Hepatocyte (in vitro differentiated cells): ENCODE measurements at regions not wholly inside any gene's neighbourhood (a gene's known extent, or its start where the extent isn't known, plus 50 kb on each side); places are given as distances from the start of the nearest gene placed in this dataset.

Experiments
- DNase-seq: peaks from one replicate; pipeline ENCODE4 v3.0.0-alpha.2; 2016; ENCODE audit warnings: low spot score
- H2AFZ ChIP-seq: fragments of 200-600 bp; sonication (generic); 2 replicates; pipeline ENCODE4 v1.6.0; 2016; ENCODE audit warnings: antibody characterized with exemption, mild to moderate bottlenecking
- H3K27ac ChIP-seq: fragments of 200-600 bp; sonication (generic); 2 replicates; pipeline ENCODE4 v1.5.1; 2016; ENCODE audit warnings: mild to moderate bottlenecking
- H3K27me3 ChIP-seq: fragments of 200-600 bp; sonication (generic); 2 replicates; pipeline ENCODE4 v1.6.1; 2016
- H3K36me3 ChIP-seq: fragments of 200-600 bp; sonication (generic); replicated peaks from 2 replicates; pipeline ENCODE4 v1.5.1; 2016; ENCODE audit warnings: low read depth; ENCODE audit not compliant: insufficient read depth
- H3K4me1 ChIP-seq: fragments of 200-600 bp; sonication (generic); 2 replicates; pipeline ENCODE4 v1.5.1; 2016; ENCODE audit warnings: mild to moderate bottlenecking, moderate library complexity; ENCODE audit not compliant: insufficient read depth
- H3K4me2 ChIP-seq: fragments of 200-600 bp; sonication (generic); 2 replicates; pipeline ENCODE4 v1.6.0; 2016
- H3K4me3 ChIP-seq: fragments of 200-600 bp; sonication (generic); 2 replicates; pipeline ENCODE4 v1.5.1; 2016; ENCODE audit warnings: mild to moderate bottlenecking
- H3K79me2 ChIP-seq: fragments of 200-600 bp; sonication (generic); 2 replicates; pipeline ENCODE4 v1.6.0; 2017; ENCODE audit warnings: mild to moderate bottlenecking
- H3K9me2 ChIP-seq: fragments of 200-600 bp; sonication (generic); replicated peaks from 2 replicates; pipeline ENCODE4 v1.6.0; 2017; ENCODE audit warnings: mild to moderate bottlenecking; ENCODE audit not compliant: insufficient read depth
- H3K9me3 ChIP-seq: fragments of 200-600 bp; sonication (generic); 2 replicates; pipeline ENCODE4 v1.5.1; 2016; ENCODE audit warnings: low read depth, mild to moderate bottlenecking
- H4K20me1 ChIP-seq: fragments of 200-600 bp; sonication (generic); 2 replicates; pipeline ENCODE4 v1.6.0; 2016; ENCODE audit warnings: mild to moderate bottlenecking; ENCODE audit not compliant: insufficient read depth, poor library complexity, severe bottlenecking
- CTCF ChIP-seq: fragments of 200-600 bp; sonication (generic); IDR thresholded peaks from 2 replicates; pipeline ENCODE4 v1.5.1; 2016; ENCODE audit warnings: antibody characterized with exemption, mild to moderate bottlenecking; ENCODE audit not compliant: poor library complexity
- EZH2 ChIP-seq: fragments of 200-600 bp; sonication (generic); IDR thresholded peaks from 2 replicates; pipeline ENCODE4 v1.6.1; 2016; ENCODE audit warnings: antibody characterized with exemption, mild to moderate bottlenecking, borderline replicate concordance
- EZH2phosphoT487 ChIP-seq: fragments of 200-600 bp; sonication (generic); IDR thresholded peaks from one replicate; pipeline ENCODE4 v1.6.1; 2018; ENCODE audit warnings: antibody characterized with exemption, mild to moderate bottlenecking, low read depth, moderate library complexity; ENCODE audit not compliant: unreplicated experiment, severe bottlenecking
- WGBS: methylation state at CpG from one replicate; pipeline ENCODE4 v1.1.6; 2016; ENCODE audit warnings: low lambda C conversion rate; ENCODE audit errors: missing lambda C conversion rate; 5-methylcytosine and 5-hydroxymethylcytosine counted together

GRCh38 chr12:126860210-126860609, 1406.8 kb upstream of the TMEM132C start:
- no peaks in the 10 kb centered on the region for H3K36me3 ChIP-seq
- H3K4me2 ChIP-seq, result no peak overlapping the region
- H3K4me3 ChIP-seq, result no peak overlapping the region
- no peaks in the 10 kb centered on the region for H3K9me3 ChIP-seq
- DNase-seq, result no peak
- H3K4me1 ChIP-seq, result no peaks in the 10 kb centered on the region
- 79% methylated on average over 1 of the region's 1 CpG for WGBS
- no peak overlapping the region for H3K27ac ChIP-seq
- H2AFZ ChIP-seq, result no peak overlapping the region
- no peaks in the 10 kb centered on the region for H4K20me1 ChIP-seq
- TF ChIP-seq EZH2phosphoT487 (no peak), CTCF (no peak), EZH2 (no peak)
- no peaks in the 10 kb centered on the region for H3K27me3 ChIP-seq
- H3K9me2 ChIP-seq, result no peaks in the 10 kb centered on the region
- H3K79me2 ChIP-seq, result no peaks in the 10 kb centered on the region

GRCh38 chr12:126862500-126862899, 1404.5 kb upstream of the TMEM132C start:
- Histone ChIP-seq H3K36me3 (no peaks in the 10 kb centered on the region), H3K4me1 (no peaks in the 10 kb centered on the region), H3K79me2 (no peaks in the 10 kb centered on the region), H3K27ac (no peak overlapping the region), H4K20me1 (no peaks in the 10 kb centered on the region), H2AFZ (no peak overlapping the region), H3K4me3 (no peak overlapping the region), H3K4me2 (no peak overlapping the region), H3K9me2 (no peaks in the 10 kb centered on the region), H3K9me3 (no peaks in the 10 kb centered on the region), H3K27me3 (no peaks in the 10 kb centered on the region)
- no peak for DNase-seq
- no peak for TF ChIP-seq EZH2phosphoT487
- TF ChIP-seq EZH2, result no peak
- WGBS, result 82% methylated on average over 4 of the region's 4 CpGs

GRCh38 chr12:126869644-126870043, 1397.3 kb upstream of the TMEM132C start:
- H3K27me3 ChIP-seq, result no peaks in the 10 kb centered on the region
- no peak for TF ChIP-seq EZH2
- no peak for TF ChIP-seq CTCF
- no peak for TF ChIP-seq EZH2phosphoT487
- no peak overlapping the region for H3K27ac ChIP-seq
- no peaks in the 10 kb centered on the region for H3K9me3 ChIP-seq
- H3K79me2 ChIP-seq, result no peaks in the 10 kb centered on the region
- no peak for DNase-seq
- no peak overlapping the region for H3K4me3 ChIP-seq
- no peaks in the 10 kb centered on the region for H4K20me1 ChIP-seq
- H2AFZ ChIP-seq, result no peak overlapping the region
- H3K9me2 ChIP-seq, result no peaks in the 10 kb centered on the region
- no peaks in the 10 kb centered on the region for H3K4me1 ChIP-seq
- 75% methylated on average over 2 of the region's 2 CpGs for WGBS
- H3K4me2 ChIP-seq, result no peak overlapping the region
- H3K36me3 ChIP-seq, result no peaks in the 10 kb centered on the region

GRCh38 chr12:126873701-126874100, 1393.3 kb upstream of the TMEM132C start:
- Histone ChIP-seq H3K27ac (no peak overlapping the region), H3K4me2 (no peak overlapping the region), H3K79me2 (no peaks in the 10 kb centered on the region), H2AFZ (no peak overlapping the region), H3K9me2 (no peaks in the 10 kb centered on the region), H3K36me3 (no peaks in the 10 kb centered on the region), H3K27me3 (no peaks in the 10 kb centered on the region), H3K4me1 (no peaks in the 10 kb centered on the region), H3K9me3 (no peaks in the 10 kb centered on the region), H4K20me1 (no peaks in the 10 kb centered on the region), H3K4me3 (no peak overlapping the region)
- WGBS, result 77% methylated on average over 5 of the region's 5 CpGs
- TF ChIP-seq CTCF (no peak), EZH2phosphoT487 (no peak), EZH2 (no peak)
- DNase-seq, result no peak
